Lower leg skin (tissue), 3 donors: ENCODE measurements at regions not wholly inside any gene's neighbourhood (a gene's known extent, or its start where the extent isn't known, plus 50 kb on each side); places are given as distances from the start of the nearest gene placed in this dataset.

Source experiments
- POLR2A ChIP-seq, 2 donors: fragments of 450-650 bp; IDR thresholded peaks; one replicate each; pipeline ENCODE4 v1.6.1; 2016 to 2017; ENCODE audit warnings: antibody characterized with exemption in 2 of 2, mild to moderate bottlenecking in 1 of 2, moderate library complexity in 1 of 2
- TF ChIP-seq, protein P1 (sequence below), 3 donors: fragments of 450-650 bp; IDR thresholded peaks; one replicate each; pipeline ENCODE4 v1.5.1; 2016; ENCODE audit warnings: antibody characterized with exemption in 3 of 3, mild to moderate bottlenecking in 3 of 3, moderate library complexity in 2 of 3

DNA sequence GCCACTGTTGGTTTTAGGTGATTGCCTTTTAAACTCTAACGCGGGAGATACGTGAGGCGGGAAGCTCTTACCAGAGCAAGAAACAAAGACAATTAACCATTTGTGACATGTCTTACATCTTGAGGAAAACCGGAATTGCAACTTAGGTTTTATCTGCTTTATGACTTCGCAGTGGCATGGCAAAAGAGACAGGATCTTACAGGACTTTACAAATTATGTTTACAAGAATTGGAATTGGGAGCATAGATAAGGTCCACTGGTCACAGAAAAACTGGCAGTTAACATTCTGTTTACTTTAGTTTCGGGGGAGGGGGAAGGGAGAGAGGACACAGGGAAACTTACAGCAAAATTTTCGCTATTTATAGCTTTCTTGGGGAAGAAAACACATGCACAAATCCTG, 1119.6 kb downstream of the ZPLD1 start:
- TF ChIP-seq POLR2A (IDR thresholded peaks at IDR 0.05) = no peak
- TF ChIP-seq, protein P1, sequence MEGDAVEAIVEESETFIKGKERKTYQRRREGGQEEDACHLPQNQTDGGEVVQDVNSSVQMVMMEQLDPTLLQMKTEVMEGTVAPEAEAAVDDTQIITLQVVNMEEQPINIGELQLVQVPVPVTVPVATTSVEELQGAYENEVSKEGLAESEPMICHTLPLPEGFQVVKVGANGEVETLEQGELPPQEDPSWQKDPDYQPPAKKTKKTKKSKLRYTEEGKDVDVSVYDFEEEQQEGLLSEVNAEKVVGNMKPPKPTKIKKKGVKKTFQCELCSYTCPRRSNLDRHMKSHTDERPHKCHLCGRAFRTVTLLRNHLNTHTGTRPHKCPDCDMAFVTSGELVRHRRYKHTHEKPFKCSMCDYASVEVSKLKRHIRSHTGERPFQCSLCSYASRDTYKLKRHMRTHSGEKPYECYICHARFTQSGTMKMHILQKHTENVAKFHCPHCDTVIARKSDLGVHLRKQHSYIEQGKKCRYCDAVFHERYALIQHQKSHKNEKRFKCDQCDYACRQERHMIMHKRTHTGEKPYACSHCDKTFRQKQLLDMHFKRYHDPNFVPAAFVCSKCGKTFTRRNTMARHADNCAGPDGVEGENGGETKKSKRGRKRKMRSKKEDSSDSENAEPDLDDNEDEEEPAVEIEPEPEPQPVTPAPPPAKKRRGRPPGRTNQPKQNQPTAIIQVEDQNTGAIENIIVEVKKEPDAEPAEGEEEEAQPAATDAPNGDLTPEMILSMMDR (IDR thresholded peaks at IDR 0.05) = no peak
